GM12873 (cell line): ENCODE measurements at regions not wholly inside any gene's neighbourhood (a gene's known extent, or its start where the extent isn't known, plus 50 kb on each side); places are given as distances from the start of the nearest gene placed in this dataset.

Experiments
- TF ChIP-seq, protein P1 (sequence below): IDR thresholded peaks from 2 replicates; pipeline ENCODE4 v1.5.1; 2012; ENCODE audit warnings: low read depth, mild to moderate bottlenecking, moderate library complexity, low read length, control low read depth; ENCODE audit not compliant: insufficient read depth; ENCODE audit errors: missing control alignments

DNA sequence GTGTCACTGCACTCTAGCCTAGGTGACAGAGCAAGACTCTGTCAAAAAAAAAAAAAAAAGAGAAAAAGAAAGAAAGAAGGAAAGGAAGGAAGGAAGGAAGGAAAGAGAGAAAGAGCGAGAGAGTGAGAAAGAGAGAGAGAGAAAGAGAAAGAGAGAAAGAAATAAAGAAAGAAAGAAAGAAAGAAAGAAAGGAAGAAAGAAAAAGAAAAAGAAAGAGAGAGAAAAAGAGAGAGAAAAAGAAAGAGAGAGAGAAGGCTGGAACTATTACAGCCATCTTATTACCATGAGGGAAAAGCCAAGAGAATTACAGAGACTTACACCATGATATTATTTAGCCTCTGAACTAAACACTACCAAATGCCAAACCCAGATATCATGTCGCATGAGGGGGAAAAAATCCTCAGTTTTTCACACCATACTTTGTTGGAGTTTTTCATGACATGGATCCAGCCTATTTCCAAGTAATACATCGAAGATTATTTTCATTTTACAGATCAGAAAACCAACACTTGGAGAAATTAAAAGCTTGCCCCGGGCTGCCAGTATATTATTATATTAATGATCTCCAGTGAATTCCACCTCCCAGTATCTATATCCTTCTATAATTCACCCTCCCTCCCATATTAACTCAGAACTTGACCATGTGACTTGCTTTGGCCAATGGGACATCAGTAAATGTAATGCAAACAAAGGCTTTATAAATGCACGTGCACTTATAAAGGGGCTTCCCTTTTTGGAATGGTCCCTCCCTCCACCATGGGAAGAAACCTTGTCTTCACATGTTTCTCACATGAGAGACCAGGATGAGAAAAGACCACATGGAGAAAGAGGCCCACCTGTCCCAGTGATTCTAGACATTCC lies 148.6 kb downstream of the MIS18A start:
- TF ChIP-seq, protein P1, sequence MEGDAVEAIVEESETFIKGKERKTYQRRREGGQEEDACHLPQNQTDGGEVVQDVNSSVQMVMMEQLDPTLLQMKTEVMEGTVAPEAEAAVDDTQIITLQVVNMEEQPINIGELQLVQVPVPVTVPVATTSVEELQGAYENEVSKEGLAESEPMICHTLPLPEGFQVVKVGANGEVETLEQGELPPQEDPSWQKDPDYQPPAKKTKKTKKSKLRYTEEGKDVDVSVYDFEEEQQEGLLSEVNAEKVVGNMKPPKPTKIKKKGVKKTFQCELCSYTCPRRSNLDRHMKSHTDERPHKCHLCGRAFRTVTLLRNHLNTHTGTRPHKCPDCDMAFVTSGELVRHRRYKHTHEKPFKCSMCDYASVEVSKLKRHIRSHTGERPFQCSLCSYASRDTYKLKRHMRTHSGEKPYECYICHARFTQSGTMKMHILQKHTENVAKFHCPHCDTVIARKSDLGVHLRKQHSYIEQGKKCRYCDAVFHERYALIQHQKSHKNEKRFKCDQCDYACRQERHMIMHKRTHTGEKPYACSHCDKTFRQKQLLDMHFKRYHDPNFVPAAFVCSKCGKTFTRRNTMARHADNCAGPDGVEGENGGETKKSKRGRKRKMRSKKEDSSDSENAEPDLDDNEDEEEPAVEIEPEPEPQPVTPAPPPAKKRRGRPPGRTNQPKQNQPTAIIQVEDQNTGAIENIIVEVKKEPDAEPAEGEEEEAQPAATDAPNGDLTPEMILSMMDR, result no peak

DNA sequence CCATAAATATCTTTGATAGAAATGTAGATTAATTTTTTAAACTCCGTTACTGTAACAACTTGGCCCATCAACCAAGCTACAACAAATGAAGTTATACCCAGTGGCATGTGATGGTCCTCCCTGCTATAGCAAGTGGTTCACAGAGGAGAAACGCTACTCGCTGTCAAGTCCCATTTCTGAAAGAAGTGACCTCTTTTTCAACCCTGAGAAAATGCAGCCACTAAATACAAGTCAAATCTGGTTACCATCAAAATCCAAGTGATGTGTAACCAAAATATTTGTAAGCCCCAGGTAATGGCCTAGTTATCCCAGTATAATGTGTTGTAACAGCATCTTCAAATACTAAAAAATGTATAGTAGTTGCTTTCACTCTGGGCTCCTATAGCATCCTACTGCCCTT lies 151.8 kb downstream of the MIS18A start:
- TF ChIP-seq, protein P1, result no peak

DNA sequence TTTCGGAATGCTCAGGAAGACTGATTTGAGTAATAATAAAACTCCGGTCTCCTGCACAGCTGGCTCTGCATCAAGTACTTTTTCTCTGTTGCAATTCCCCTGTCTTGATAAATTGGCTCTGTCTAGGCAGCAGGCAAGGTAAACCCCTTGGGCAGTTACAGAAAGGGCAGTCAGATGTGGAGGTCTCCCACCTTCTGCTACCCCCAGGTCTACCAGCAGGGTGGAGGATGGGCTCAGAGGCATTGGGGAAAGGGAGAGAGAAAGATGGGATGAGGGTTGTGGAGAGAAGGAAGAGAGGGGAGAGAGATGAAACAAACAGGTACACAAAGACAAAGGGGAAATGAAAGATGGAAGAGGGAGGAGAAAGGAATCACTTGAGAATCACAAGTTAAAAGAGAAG lies 156.8 kb downstream of the MIS18A start:
- TF ChIP-seq, protein P1, result no peak

DNA sequence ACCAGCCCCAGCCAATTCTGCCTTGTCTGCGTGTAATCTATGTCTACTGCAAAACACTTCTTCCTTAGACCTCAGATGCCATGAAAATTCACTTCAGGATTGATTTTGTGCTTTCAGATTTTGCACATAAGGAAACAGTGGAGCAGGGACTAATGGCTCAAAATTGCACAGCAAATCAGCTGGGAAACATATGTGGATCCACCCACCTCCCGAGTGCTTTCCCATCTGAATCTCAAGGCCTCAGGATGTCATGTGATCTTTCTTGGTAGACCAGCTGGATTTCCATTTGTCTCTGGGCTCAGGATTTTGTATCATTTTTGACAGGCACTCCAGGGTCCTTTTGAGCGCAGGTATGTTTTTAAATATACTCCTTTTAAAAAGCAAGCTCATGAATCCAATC lies 158.6 kb downstream of the MIS18A start:
- TF ChIP-seq, protein P1, result no peak

DNA sequence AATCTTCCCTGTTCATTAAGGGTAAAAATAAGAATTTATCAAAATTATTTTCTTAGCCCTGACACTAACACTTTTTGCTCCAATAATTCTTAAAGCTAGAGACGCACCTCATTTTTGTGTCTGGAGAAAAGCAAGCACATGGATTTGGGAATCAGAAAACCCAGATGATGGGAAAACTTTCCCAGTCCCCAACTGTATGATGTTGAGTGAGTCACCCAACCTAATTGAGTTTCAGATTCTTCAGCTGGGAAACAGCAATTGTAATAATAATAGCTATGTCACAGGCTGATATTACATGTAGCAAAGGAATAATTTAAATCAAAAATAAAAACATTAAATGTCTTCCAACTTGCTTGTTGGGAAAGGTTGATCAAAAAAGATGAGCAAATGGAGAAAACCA lies 159.0 kb downstream of the MIS18A start:
- TF ChIP-seq, protein P1, result no peak

DNA sequence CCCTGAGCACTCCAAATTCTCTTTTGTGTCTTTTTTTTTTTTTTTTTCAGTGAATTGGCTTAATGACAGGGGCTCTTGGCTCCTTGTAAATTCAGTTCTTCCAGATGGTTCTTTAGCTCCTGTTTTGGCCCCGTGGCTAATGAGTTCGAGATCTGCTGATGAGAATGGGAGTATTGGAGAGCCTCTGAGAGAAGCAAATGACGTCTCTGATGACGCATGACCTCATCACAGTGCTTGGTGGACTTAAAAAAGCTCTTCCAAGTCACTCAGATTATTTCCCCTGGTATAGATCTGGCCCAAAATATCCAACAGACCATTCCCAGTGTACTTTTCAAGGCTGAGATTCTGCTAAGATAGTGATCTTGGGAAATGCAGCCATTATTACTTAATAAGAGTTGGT lies 159.5 kb downstream of the MIS18A start:
- TF ChIP-seq, protein P1, result no peak

DNA sequence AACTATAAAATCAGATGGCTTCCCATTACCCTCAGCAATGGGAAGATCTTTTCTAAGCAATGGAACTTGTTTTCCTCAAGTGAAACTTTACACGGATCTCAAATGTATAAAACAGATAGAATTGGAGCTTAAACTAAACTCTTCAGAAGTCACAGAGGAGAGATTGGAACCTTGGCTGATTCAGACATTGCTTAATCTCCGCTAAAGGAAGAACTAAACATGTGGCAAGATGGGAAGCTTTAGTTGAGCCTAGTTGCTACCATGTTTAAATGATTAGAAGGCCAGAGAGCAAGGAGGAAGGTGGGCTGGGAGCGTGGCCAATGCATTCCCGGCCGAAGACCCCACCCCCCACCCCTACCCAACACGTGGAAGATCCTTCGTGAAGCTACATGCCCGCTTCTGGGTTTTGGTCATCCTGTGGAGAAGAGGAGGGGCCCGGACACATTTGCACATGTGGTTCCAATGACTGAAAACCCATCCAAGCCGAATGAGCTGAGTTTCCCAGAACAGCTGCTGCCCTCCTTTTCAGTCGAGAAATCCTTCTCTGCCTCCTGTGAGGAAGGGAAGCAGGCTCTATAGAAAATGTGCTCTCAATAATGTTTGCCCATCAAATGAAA lies 164.3 kb downstream of the MIS18A start:
- TF ChIP-seq, protein P1, result no peak
